GM10266 (cell line): ENCODE measurements at regions not wholly inside any gene's neighbourhood (a gene's known extent, or its start where the extent isn't known, plus 50 kb on each side); places are given as distances from the start of the nearest gene placed in this dataset.

ENCODE experiments used
- DNase-seq: peaks from one replicate; pipeline ENCODE4 v3.0.0; 2012; ENCODE audit errors: extremely low spot score
- CTCF ChIP-seq: IDR thresholded peaks from 2 replicates; pipeline ENCODE4 v1.5.1; 2012; ENCODE audit warnings: mild to moderate bottlenecking, low read depth; ENCODE audit not compliant: control insufficient read depth, insufficient read depth; ENCODE audit errors: missing control alignments

DNA sequence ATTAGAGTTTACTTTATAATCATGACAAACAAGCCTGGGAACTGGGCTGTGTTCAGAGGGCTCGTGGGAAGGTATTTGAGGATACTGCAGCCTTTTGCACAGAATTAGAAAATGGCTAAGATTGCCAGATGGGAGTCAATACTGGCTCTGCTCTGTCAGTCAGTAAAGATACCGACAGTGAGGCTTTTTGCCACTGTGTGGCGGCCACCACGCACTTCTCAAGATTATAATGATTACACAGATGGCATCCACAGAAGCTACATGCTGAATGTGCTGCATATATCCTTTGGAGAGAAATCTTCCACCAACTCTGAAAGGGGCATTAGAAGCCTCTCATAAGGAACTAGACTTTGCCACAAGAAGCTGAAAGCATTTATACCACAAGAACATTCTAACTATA, 213.4 kb upstream of the PTBP2 start:
- no peak for TF ChIP-seq CTCF
- no peak for DNase-seq

GRCh38 chr1:96509339-96509738, 212.2 kb upstream of the PTBP2 start:
- no peak for TF ChIP-seq CTCF
- no peak for DNase-seq

DNA sequence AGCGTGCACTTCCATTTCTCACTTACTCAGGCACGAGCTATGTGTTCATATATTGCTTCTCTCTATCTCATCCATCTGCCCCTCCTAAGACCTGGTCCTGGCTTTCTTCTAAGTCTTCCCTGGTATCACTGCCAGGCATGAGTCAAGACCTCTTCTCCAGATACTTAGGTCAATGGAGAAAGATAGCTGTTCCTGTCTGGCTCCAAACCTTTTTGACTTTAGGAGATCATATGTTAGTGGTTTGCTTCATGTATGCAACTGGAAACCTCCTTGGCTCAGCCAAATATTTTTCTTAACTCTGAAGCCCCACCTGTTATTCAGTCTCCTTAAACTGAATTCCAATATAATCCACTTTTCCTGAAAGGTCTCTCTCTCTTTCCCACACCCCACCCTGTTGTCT, 211.6 kb upstream of the PTBP2 start:
- no peak for TF ChIP-seq CTCF
- no peak for DNase-seq

- no peak for TF ChIP-seq CTCF
- no peak for DNase-seq
Observed at GRCh38 chr1:96510391-96510790, 211.2 kb upstream of the PTBP2 start.

- DNase-seq = no peak
- no peak for TF ChIP-seq CTCF
Observed at GRCh38 chr1:96510911-96511310, 210.7 kb upstream of the PTBP2 start.

GRCh38 chr1:96513136-96513535, 208.4 kb upstream of the PTBP2 start:
- no peak for TF ChIP-seq CTCF
- no peak for DNase-seq

GRCh38 chr1:96515430-96515829, 206.2 kb upstream of the PTBP2 start:
- no peak for TF ChIP-seq CTCF
- no peak for DNase-seq
